A673 (cell line): ENCODE measurements at regions not wholly inside any gene's neighbourhood (a gene's known extent, or its start where the extent isn't known, plus 50 kb on each side); places are given as distances from the start of the nearest gene placed in this dataset.

Experiments used
- BruUV-seq: library from RNA; stranded (reverse); fragments of 400-500 nt; replicated peaks from 2 replicates; lab custom pipeline; 2021; lab: Mats Ljungman, UMichigan
- CTCF ChIA-PET: fragments of 300-600 bp; sonication (Branson Sonifier 250); formaldehyde crosslinking; loops from one replicate; lab custom pipeline; 2022; ENCODE audit warnings: antibody characterized with exemption; lab: Charles Lee
- POLR2A ChIA-PET: fragments of 300-600 bp; sonication (Branson Sonifier 250); formaldehyde crosslinking; loops from one replicate; lab custom pipeline; 2022; ENCODE audit warnings: antibody characterized with exemption; ENCODE audit not compliant: low non-redundant PET; lab: Charles Lee
- DNase-seq: peaks from one replicate; pipeline ENCODE4 v3.0.0-alpha.2; 2015; ENCODE audit warnings: low spot score
- H3K27ac ChIP-seq: fragments of 200-600 bp; sonication (generic); 2 replicates; pipeline ENCODE4 v1.5.1; 2016; ENCODE audit warnings: mixed run types, low read depth, mild to moderate bottlenecking, mixed read lengths, antibody characterized with exemption, low read length; ENCODE audit not compliant: poor library complexity, severe bottlenecking
- H3K27me3 ChIP-seq: fragments of 200-600 bp; sonication (generic); replicated peaks from 2 replicates; pipeline ENCODE4 v1.6.1; 2017; ENCODE audit warnings: mixed run types, low read depth, mild to moderate bottlenecking, mixed read lengths, antibody characterized with exemption, low read length; ENCODE audit not compliant: insufficient read depth, poor library complexity
- H3K36me3 ChIP-seq: fragments of 200-600 bp; sonication (generic); 2 replicates; pipeline ENCODE4 v1.6.1; 2016; ENCODE audit warnings: mixed run types, mild to moderate bottlenecking, mixed read lengths, antibody characterized with exemption, low read length; ENCODE audit not compliant: insufficient read depth, poor library complexity, severe bottlenecking
- H3K4me1 ChIP-seq: fragments of 200-600 bp; sonication (generic); 2 replicates; pipeline ENCODE4 v1.6.1; 2017; ENCODE audit warnings: mixed run types, mild to moderate bottlenecking, mixed read lengths, antibody characterized with exemption, low read length; ENCODE audit not compliant: insufficient read depth, poor library complexity, severe bottlenecking
- H3K4me3 ChIP-seq: fragments of 200-600 bp; sonication (generic); 2 replicates; pipeline ENCODE4 v1.5.1; 2016; ENCODE audit warnings: low read depth, mixed run types, mild to moderate bottlenecking, mixed read lengths, low read length; ENCODE audit not compliant: poor library complexity, severe bottlenecking
- H3K9me3 ChIP-seq: fragments of 200-600 bp; sonication (generic); 2 replicates; pipeline ENCODE4 v1.6.1; 2016; ENCODE audit warnings: mixed run types, low read depth, mild to moderate bottlenecking, mixed read lengths, antibody characterized with exemption, low read length; ENCODE audit not compliant: poor library complexity, severe bottlenecking
- EZH2 ChIP-seq: fragments of 200-600 bp; sonication (generic); IDR thresholded peaks from 2 replicates; pipeline ENCODE4 v1.6.1; 2017; ENCODE audit warnings: borderline replicate concordance, low read depth, mild to moderate bottlenecking, mixed read lengths, antibody characterized with exemption, low read length; ENCODE audit not compliant: poor library complexity, severe bottlenecking
- intact Hi-C: fragments of 100-400 bp; cut with micrococcal nuclease; formaldehyde crosslinking; loops from one replicate; pipeline ENCODE4 v1.10.0; 2022; ENCODE audit not compliant: unreplicated experiment
- TF ChIP-seq, protein P1 (sequence below): fragments of 300-800, 200-600 bp; sonication (generic); conservative IDR thresholded peaks from 2 replicates; pipeline ENCODE4 v1.5.1; 2017; ENCODE audit warnings: low read depth, mild to moderate bottlenecking, antibody characterized with exemption, low read length, moderate library complexity, mixed read lengths

DNA sequence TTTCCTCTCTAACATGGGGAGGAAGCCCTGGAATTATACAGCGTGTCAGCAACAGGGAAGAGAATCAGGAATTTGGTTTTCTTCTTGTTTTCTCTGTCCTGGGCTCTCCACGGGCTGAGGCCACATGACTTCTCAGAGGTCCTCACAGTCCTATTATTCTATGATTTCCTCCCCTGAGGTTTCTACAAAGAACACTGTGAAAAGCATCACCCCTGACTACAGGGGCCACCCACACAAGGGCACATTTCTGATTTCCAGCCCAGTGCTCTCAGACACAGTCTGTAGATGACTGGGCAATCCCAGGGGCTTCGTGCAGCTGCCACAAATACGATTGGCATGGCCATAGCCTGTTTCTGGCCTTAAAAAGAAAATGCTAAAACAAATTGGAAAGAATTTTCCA is 284.9 kb downstream of the CEMIP2 start:
- Histone ChIP-seq H3K36me3 (no peaks in the 10 kb centered on the region), H3K27me3 (peaks cover 18% of the 10 kb centered on the region), H3K9me3 (no peaks in the 10 kb centered on the region), H3K4me1 (no peaks in the 10 kb centered on the region), H3K4me3 (no peak overlapping the region), H3K27ac (no peak overlapping the region)
- TF ChIP-seq EZH2: no peak
- TF ChIP-seq, protein P1, sequence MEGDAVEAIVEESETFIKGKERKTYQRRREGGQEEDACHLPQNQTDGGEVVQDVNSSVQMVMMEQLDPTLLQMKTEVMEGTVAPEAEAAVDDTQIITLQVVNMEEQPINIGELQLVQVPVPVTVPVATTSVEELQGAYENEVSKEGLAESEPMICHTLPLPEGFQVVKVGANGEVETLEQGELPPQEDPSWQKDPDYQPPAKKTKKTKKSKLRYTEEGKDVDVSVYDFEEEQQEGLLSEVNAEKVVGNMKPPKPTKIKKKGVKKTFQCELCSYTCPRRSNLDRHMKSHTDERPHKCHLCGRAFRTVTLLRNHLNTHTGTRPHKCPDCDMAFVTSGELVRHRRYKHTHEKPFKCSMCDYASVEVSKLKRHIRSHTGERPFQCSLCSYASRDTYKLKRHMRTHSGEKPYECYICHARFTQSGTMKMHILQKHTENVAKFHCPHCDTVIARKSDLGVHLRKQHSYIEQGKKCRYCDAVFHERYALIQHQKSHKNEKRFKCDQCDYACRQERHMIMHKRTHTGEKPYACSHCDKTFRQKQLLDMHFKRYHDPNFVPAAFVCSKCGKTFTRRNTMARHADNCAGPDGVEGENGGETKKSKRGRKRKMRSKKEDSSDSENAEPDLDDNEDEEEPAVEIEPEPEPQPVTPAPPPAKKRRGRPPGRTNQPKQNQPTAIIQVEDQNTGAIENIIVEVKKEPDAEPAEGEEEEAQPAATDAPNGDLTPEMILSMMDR: no peak
- no peak for DNase-seq
- ChIA-PET CTCF (no interaction called here), POLR2A (no interaction called here)
- BruUV-seq: no TSS peak
- intact Hi-C loops: no loop called here

DNA sequence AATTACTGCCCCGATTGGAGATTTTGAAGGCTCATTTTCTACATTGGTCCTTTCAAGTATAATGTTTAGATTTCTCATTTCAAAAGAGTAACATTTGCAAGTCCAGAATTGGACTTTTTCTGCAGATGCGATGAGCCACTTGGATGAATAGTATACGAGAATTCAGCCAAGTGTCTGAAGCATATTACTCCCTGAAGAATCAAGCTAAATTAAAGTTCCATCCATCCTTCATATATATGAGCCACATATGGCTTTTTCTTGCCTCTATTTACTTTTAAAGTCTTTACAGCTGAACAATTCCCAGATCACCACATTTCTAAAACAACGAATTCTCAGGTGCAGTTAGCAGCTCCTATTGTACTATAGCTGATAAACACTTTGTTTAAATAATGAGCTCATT is 288.7 kb downstream of the CEMIP2 start:
- ChIA-PET POLR2A (no interaction called here), CTCF (no interaction called here)
- Histone ChIP-seq H3K9me3 (no peaks in the 10 kb centered on the region), H3K27ac (no peak overlapping the region), H3K4me1 (no peaks in the 10 kb centered on the region), H3K27me3 (peaks cover 25% of the 10 kb centered on the region), H3K4me3 (no peak overlapping the region), H3K36me3 (no peaks in the 10 kb centered on the region)
- intact Hi-C loops: no loop called here
- BruUV-seq: no TSS peak
- TF ChIP-seq, protein P1: no peak
- no peak for TF ChIP-seq EZH2
- DNase-seq: no peak

DNA sequence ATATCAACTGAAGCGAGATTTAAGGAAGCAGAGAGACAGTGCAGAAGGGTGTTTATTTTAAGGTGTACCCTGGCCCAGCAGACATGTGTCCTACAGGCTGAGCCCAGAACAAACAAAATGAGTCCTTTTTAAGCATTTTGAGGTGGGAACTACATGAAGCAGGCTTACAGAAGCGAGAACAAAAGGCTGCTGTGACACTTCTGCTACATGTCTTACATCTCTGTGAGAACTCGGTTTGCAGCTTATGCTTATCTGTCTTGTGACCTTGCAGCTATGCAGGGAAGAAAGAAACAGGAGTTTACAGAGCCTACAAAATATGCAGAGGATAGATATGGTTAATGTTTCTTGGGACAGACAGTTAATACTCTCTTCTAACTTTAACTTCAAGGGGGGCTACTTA is 295.9 kb downstream of the CEMIP2 start:
- no peak for DNase-seq
- Histone ChIP-seq H3K27ac (no peak overlapping the region), H3K27me3 (peaks cover 46% of the 10 kb centered on the region), H3K4me1 (no peaks in the 10 kb centered on the region), H3K4me3 (no peak overlapping the region), H3K36me3 (no peaks in the 10 kb centered on the region), H3K9me3 (no peaks in the 10 kb centered on the region)
- TF ChIP-seq EZH2: no peak
- TF ChIP-seq, protein P1: no peak
- POLR2A ChIA-PET: no interaction called here
- BruUV-seq: no TSS peak
- intact Hi-C loops: no loop called here
- CTCF ChIA-PET: no interaction called here
